ENCODE measurements at regions not wholly inside any gene's neighbourhood (a gene's known extent, or its start where the extent isn't known, plus 50 kb on each side); places are given as distances from the start of the nearest gene placed in this dataset.
"Not testable (repeated sequence)": the region's sequence is repeated elsewhere in the genome, so short reads cannot be mapped to it uniquely, and the experiment has no call there.

DNA sequence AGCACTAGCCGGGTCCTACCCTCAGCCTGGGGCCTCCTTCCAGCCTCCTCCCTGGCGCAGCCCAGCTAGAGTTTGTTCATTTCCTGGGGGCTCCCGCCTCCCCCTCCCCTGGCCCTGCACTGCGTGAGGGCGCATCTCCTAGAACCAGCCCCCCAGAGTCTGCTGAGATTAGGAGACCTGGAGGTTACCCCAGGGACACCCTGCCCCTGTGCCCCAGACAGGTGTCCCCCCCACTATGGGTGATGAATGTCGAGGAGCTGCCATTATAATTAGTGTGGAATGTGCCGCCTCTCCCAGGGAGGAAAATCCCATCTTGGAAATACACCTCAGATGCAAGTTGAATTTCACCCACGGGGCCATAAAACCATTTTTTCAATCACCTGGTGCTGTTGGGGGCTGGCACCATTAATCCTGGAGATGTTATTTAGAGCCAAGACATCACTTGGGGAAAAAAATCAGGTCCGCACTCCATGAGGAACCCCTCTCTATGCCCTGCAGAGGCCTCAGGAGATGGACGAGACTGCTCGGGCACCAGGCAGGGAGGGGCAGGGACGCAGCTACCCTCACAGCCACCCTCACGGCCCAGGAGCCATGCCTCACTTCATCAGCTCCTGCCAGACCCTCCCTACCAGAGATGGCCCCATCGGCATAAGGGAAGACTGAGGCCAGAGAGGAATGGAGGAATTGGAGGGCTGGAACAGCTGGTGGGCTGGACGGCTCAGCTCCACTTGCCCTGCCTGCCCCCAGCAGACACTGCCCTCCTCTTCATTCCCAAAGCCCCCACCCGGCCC, 197.5 kb downstream of the IGLL1 start:
- intact Hi-C loops (cut with micrococcal nuclease), result no loop called here

DNA sequence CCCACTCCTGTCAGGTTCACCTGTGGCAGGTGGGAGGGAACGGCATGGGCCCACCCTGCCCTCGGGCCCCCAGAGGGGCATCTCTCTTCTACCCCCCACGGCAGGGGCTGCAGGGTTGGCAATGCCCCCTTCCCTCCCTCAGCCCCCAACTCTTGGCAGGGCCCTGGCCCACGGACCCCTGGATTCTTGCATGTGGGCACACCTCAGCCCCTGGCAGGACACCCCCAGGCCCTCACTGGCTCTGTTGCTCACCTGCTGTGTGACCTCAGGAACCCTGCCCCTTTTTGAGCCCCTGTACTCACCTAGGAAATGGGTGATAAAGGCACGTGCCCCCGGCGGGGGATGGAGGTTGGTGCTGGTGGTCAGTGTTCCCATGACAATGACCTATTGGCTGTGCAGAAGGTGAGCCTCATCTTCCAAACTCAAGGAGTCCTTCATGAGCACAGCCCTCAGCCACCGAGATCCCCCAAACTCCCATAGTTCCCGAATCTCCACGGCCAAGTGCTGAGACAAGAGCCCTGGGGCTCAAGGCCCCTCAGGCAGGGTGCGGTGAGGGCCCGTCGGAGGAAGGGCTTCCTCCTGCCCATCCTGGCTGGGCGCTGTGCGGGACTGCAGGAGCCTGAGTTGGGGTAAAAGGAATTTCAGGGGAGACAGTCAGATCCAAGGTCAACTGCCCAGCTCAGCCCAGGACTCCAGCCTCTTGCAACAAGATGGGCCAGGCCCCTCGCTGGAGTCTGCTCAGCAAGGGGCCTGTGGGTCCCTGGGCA, 198.2 kb downstream of the IGLL1 start:
- intact Hi-C loops (cut with micrococcal nuclease), result no loop called here

GRCh38 chr22:23380911-23381310, 199.2 kb downstream of the IGLL1 start:
- intact Hi-C loops (cut with micrococcal nuclease), result no loop called here

GRCh38 chr22:23380230-23380573, 199.9 kb downstream of the IGLL1 start:
- intact Hi-C loops (cut with micrococcal nuclease), result no loop called here

- intact Hi-C loops (cut with micrococcal nuclease), result not testable (repeated sequence)
These were observed 199.4 kb downstream of the BCR start for GRCh38 chr22:23379540-23380229.

DNA sequence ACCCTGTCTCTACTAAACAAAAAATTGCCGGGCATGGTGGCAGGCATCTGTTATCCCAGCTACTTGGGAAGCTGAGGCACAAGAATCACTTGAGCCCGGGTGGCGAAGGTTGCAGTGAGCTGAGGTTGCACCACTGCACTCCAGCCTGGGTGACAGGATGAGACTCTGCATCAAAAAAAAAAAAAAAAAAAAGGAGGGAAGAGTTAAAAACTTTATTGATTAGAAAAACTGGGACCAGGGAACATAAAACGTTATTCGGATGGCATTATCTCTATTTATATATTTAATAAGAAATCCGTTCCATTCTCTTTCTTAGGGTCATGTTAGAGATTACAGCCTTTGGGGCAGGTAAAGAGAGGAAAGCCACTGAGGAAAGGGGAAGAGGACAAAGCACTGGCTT, 197.5 kb downstream of the BCR start:
- intact Hi-C loops (cut with micrococcal nuclease), result no loop called here

DNA sequence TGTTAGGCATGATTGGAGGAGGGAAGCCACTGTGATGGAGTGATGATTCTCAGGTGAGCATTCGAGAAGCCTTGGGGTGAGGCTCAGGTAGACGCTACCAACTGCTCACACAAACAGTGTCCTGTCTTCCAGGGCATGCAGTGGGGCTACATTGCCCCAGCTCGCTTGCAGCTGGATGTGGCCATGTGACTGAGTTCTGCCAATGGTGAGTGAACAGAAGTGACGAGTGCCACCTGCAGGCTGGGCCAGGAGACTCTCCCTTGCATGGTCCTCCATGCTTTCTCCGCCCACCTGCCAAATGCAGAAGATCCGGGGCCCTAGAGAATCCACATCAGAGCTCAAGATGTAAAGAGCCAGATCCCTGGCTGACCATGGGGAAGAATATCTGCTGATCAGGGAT, 195.9 kb downstream of the BCR start:
- intact Hi-C loops (cut with micrococcal nuclease), result no loop called here

DNA sequence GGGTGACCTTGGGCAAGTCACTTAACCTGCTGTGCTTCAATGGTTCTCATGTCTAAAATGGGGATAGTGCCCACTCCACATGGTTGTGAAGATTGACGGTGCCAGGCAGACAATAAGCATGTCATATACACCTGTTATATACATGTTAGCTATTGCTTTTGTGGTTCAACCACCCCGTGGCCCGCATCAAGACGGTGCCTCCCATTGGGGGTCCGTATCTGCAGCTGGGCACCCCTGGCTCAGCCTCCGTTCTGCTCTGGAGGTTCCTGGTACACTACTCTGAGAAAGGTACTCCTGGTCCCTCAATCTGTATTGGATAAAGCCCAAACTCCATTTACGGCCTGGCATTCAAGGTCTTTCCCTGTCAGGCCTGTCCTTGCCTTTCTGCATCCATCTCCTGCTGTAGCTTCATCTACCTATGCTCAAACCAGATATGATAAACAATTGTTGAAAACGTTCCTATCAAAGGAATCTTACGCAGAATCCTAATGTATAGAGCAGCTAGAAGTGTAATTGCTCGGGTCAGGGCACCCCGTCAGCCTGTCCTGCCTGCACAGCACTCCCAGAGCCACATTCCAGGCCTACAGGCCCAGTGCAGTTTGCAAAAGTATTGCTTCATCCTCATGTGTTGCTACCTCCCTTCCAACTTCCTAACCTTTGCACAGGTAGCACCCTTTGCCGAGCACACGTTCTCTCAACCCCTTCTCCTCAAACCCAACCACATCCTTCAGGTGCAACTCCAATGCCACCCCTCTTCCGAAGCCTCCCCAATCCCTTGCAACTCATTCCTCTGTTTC, 194.9 kb downstream of the BCR start:
- intact Hi-C loops (cut with micrococcal nuclease), result no loop called here

GRCh38 chr22:23373601-23374000, 193.3 kb downstream of the BCR start:
- intact Hi-C loops (cut with micrococcal nuclease), result no loop called here

DNA sequence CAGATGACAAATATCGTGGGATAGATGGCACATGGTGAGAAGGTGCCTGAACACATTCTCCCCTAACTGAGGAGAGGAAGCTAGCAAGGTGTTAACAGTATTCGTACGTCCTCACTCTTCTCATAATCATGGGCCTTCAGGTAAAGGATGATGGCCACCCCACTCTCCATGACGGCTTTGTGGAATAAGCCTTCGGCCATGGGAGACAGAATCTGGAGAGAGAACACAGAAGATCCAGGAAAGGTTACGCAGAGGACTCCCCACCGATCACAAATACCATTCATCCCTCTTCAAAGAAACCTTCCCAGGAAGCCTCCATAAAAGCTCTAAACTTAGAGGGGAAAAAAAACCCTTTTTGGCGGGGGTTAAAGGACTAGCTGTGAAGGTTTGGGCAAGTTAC, 189.9 kb downstream of the BCR start:
- intact Hi-C loops (cut with micrococcal nuclease), result no loop called here

DNA sequence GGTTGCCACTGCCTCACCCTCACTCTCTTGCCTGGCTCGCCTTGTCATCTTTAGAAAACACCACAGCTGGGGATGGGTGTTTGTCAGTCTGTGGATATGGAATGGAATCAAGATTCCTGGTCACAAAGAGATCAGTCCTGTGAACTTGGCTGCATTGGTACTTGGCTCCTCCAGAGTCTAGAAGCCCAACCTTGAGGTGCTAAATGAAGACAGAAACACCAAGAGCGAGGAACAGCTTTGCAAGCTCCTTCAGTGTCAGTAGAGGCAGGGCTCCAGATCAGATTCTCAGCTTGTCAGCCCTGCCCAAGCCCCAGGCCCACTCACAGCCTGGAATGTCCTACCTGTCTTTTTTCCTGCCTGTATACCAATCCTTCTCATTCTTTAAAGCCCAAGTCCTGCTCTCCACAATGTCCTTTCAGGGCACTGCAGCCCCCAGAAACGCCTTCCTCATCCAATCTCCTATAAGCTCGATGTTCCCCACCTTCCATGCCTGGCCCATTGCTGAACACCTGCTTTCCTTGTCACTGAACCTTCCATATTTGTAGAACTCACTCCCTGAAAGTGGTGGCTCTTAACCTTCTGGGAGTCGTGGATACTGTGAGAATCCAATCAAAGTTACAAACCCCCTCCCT, 188.9 kb downstream of the BCR start:
- intact Hi-C loops (cut with micrococcal nuclease), result no loop called here

Data from T-helper 2 cell treated with Interferon-gamma antibody and Interleukin-4, amounts not matched to agents 100 ng/mL and 5 ng/mL, for 36 hours (primary cell).